Uterus (tissue), 3 donors: ENCODE measurements at regions not wholly inside any gene's neighbourhood (a gene's known extent, or its start where the extent isn't known, plus 50 kb on each side); places are given as distances from the start of the nearest gene placed in this dataset.

Experiments used
- DNase-seq, 2 donors: peaks; one replicate each; pipeline ENCODE4 v3.0.0-alpha.2; 2019 to 2020
- H3K27ac ChIP-seq, 2 donors: fragments of 200-600 bp; sonication (generic); 1 replicate in 1 of 2; 2 replicates in 1 of 2; pipeline ENCODE4 v1.5.1; 2016 to 2018
- H3K27me3 ChIP-seq, 2 donors: fragments of 200-600 bp; sonication (generic); one replicate each; pipeline ENCODE4 v1.5.1; 2018 to 2019; ENCODE audit warnings: control low read depth in 1 of 2
- H3K36me3 ChIP-seq, 2 donors: fragments of 200-600 bp; sonication (generic); one replicate each; pipeline ENCODE4 v1.5.1; 2019; ENCODE audit warnings: control low read depth in 1 of 2
- H3K4me1 ChIP-seq, 2 donors: fragments of 200-600 bp; sonication (generic); one replicate each; pipeline ENCODE4 v1.5.1; 2018 to 2019; ENCODE audit warnings: control low read depth in 1 of 2
- H3K4me3 ChIP-seq, 2 donors: fragments of 200-600 bp; sonication (generic); 1 replicate in 1 of 2; 2 replicates in 1 of 2; pipeline ENCODE4 v1.5.1; 2018 to 2019; ENCODE audit warnings: mild to moderate bottlenecking in 1 of 2
- H3K9me3 ChIP-seq, 2 donors: fragments of 200-600 bp; sonication (generic); one replicate each; pipeline ENCODE4 v1.5.1; 2019; ENCODE audit warnings: control low read depth in 1 of 2
- CTCF ChIP-seq, 4 experiments: fragments of 200-600 bp in 2 of 4; fragments of 450-650 bp in 2 of 4; sonication (generic) in 2 of 4; IDR thresholded peaks; one replicate each; pipeline ENCODE4 v1.5.1; 2016 to 2019; ENCODE audit warnings: antibody characterized with exemption in 4 of 4, mild to moderate bottlenecking in 2 of 4, moderate library complexity in 1 of 4
- POLR2A ChIP-seq, 2 donors: fragments of 450-650 bp; IDR thresholded peaks; one replicate each; pipeline ENCODE4 v1.6.1; 2016; ENCODE audit warnings: antibody characterized with exemption in 2 of 2, mild to moderate bottlenecking in 1 of 2, moderate library complexity in 1 of 2
- intact Hi-C: fragments of 100-400 bp; cut with DNase I; formaldehyde crosslinking; loops from one replicate; pipeline ENCODE4 v1.15.1; 2023; ENCODE audit warnings: low total_unique reads
- donor health status: DM: yes; HTN: yes; CAD: no.

- Histone ChIP-seq H3K4me3 (no peak overlapping the region), H3K4me1 (no peaks in the 10 kb centered on the region), H3K36me3 (no peaks in the 10 kb centered on the region), H3K9me3 (no peaks in the 10 kb centered on the region), H3K27ac (no peak overlapping the region), H3K27me3 (no peaks in the 10 kb centered on the region)
- no peak for DNase-seq
- intact Hi-C loops: no loop called here
- TF ChIP-seq CTCF (IDR thresholded peaks at IDR 0.05) (no peak), POLR2A (IDR thresholded peaks at IDR 0.05) (no peak)
Measured at GRCh38 chr21:20639026-20639425, 359.2 kb upstream of the NCAM2 start.

- H3K4me1 ChIP-seq: no peaks in the 10 kb centered on the region
- no peak overlapping the region for H3K4me3 ChIP-seq
- H3K36me3 ChIP-seq: no peaks in the 10 kb centered on the region
- no peaks in the 10 kb centered on the region for H3K27me3 ChIP-seq
- H3K27ac ChIP-seq: no peak overlapping the region
- no peak for DNase-seq
- no peaks in the 10 kb centered on the region for H3K9me3 ChIP-seq
- no peak for TF ChIP-seq CTCF (IDR thresholded peaks at IDR 0.05)
- TF ChIP-seq POLR2A (IDR thresholded peaks at IDR 0.05): no peak
- intact Hi-C loops: no loop called here
Measured at GRCh38 chr21:20641241-20641640, 357.0 kb upstream of the NCAM2 start.

- TF ChIP-seq POLR2A (IDR thresholded peaks at IDR 0.05) (no peak), CTCF (IDR thresholded peaks at IDR 0.05) (no peak)
- Histone ChIP-seq H3K27ac (no peak overlapping the region), H3K36me3 (no peaks in the 10 kb centered on the region), H3K4me3 (no peak overlapping the region), H3K9me3 (no peaks in the 10 kb centered on the region), H3K4me1 (no peaks in the 10 kb centered on the region), H3K27me3 (no peaks in the 10 kb centered on the region)
- intact Hi-C loops: no loop called here
- DNase-seq: no peak
Measured at GRCh38 chr21:20642681-20643080, 355.5 kb upstream of the NCAM2 start.

- no peaks in the 10 kb centered on the region for H3K9me3 ChIP-seq
- intact Hi-C loops: no loop called here
- H3K4me1 ChIP-seq: no peaks in the 10 kb centered on the region
- no peak for DNase-seq
- no peak for TF ChIP-seq POLR2A (IDR thresholded peaks at IDR 0.05)
- TF ChIP-seq CTCF (IDR thresholded peaks at IDR 0.05): no peak
- no peaks in the 10 kb centered on the region for H3K36me3 ChIP-seq
- no peak overlapping the region for H3K27ac ChIP-seq
- H3K4me3 ChIP-seq: no peak overlapping the region
- H3K27me3 ChIP-seq: no peaks in the 10 kb centered on the region
Measured at GRCh38 chr21:20644552-20644951, 353.7 kb upstream of the NCAM2 start.

- Histone ChIP-seq H3K36me3 (no peaks in the 10 kb centered on the region), H3K4me1 (no peaks in the 10 kb centered on the region), H3K9me3 (no peaks in the 10 kb centered on the region), H3K27ac (no peak overlapping the region), H3K27me3 (no peaks in the 10 kb centered on the region), H3K4me3 (no peak overlapping the region)
- TF ChIP-seq POLR2A (IDR thresholded peaks at IDR 0.05) (no peak), CTCF (IDR thresholded peaks at IDR 0.05) (no peak)
- no peak for DNase-seq
- intact Hi-C loops: no loop called here
Measured at GRCh38 chr21:20645344-20645743, 352.9 kb upstream of the NCAM2 start.
